ENCODE measurements at regions not wholly inside any gene's neighbourhood (a gene's known extent, or its start where the extent isn't known, plus 50 kb on each side); places are given as distances from the start of the nearest gene placed in this dataset.

GRCh38 chr15:25985165-25985564 is 122.0 kb upstream of the ATP10A start:
- peaks cover 6 to 7% of the 10 kb centered on the region in 2 experiments for H3K4me1 ChIP-seq (ENCODE audit: control insufficient read depth in 1 of 2, insufficient read depth in 2 of 2, low read length in 2 of 2)
- no peak overlapping the region for H2BK5ac ChIP-seq (ENCODE audit: low read depth, low read length, poor library complexity)
- H2BK12ac ChIP-seq (ENCODE audit: low read length) = no peak overlapping the region
- H3K36me3 ChIP-seq (ENCODE audit: control insufficient read depth in 1 of 2, insufficient read depth in 2 of 2, low read length in 2 of 2) = no peaks in the 10 kb centered on the region
- no peak overlapping the region for H2AK5ac ChIP-seq (ENCODE audit: low read length)
- H3K27ac ChIP-seq (ENCODE audit: low read depth, low read length) = no peak overlapping the region
- H3K79me2 ChIP-seq (ENCODE audit: control insufficient read depth, insufficient read depth, low read length, poor library complexity) = peaks cover 2% of the 10 kb centered on the region
- H3K14ac ChIP-seq (ENCODE audit: low read length) = no peak overlapping the region
- no peak overlapping the region for H3K23ac ChIP-seq (ENCODE audit: low read length)
- H3K4ac ChIP-seq (ENCODE audit: low read depth, low read length) = no peak overlapping the region
- H3K27me3 ChIP-seq (ENCODE audit: insufficient read depth, low read length) = no peaks in the 10 kb centered on the region
- no CpG with 5 or more reads among the region's 4 CpGs for WGBS (ENCODE audit: extremely low coverage, insufficient coverage, insufficient read length)
- no peak overlapping the region for H2AFZ ChIP-seq (ENCODE audit: insufficient read depth, low read length, poor library complexity)
- peaks cover 9% of the 10 kb centered on the region for H3K79me1 ChIP-seq (ENCODE audit: low read length)
- peaks cover 1% of the 10 kb centered on the region for H3K9me3 ChIP-seq (ENCODE audit: insufficient read depth, low read depth, low read length)
- no peak overlapping the region for H2BK120ac ChIP-seq (ENCODE audit: insufficient read depth, low read length, poor library complexity)
- H4K91ac ChIP-seq (ENCODE audit: low read depth, low read length) = no peak overlapping the region
- H3K4me2 ChIP-seq (ENCODE audit: low read length) = no peak overlapping the region
- no peak overlapping the region for H4K8ac ChIP-seq (ENCODE audit: low read depth, low read length)
- no peak overlapping the region for H4K12ac ChIP-seq (ENCODE audit: low read depth, low read length)
- H3K18ac ChIP-seq (ENCODE audit: low read length) = no peak overlapping the region
- H3K4me3 ChIP-seq (ENCODE audit: low read depth, low read length) = no peak overlapping the region
- DNase-seq = no peak
- no peak overlapping the region for H3K9ac ChIP-seq (ENCODE audit: low read length)

DNA sequence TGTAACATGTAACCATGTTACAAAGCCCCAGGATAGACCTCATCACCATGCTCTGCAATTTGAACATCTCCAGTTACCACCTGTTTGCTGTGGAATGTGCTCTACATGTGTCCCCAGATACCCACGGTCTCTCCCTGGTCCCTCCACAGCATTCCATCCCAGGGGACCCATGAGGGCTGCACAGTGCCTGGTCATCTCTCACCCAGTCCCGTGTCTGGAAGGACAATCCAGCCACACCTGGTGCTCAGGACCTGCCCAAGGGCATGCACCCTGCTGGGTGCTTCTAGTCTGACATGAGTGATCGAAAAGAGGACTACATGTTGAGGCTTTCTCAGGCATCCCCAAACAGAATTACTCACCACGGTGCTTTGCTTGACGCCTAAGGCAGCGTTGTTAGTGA is 119.6 kb upstream of the ATP10A start:
- H2BK120ac ChIP-seq (ENCODE audit: insufficient read depth, low read length, poor library complexity) = peak overlapping the region; percentile 78
- H4K8ac ChIP-seq (ENCODE audit: low read depth, low read length) = no peak overlapping the region
- no peak overlapping the region for H3K4me2 ChIP-seq (ENCODE audit: low read length)
- no peak overlapping the region for H3K23ac ChIP-seq (ENCODE audit: low read length)
- H3K36me3 ChIP-seq (ENCODE audit: control insufficient read depth in 1 of 2, insufficient read depth in 2 of 2, low read length in 2 of 2) = no peaks in the 10 kb centered on the region
- no peaks in the 10 kb centered on the region for H3K27me3 ChIP-seq (ENCODE audit: insufficient read depth, low read length)
- no peak overlapping the region for H4K12ac ChIP-seq (ENCODE audit: low read depth, low read length)
- H3K79me2 ChIP-seq (ENCODE audit: control insufficient read depth, insufficient read depth, low read length, poor library complexity) = peaks cover 2% of the 10 kb centered on the region
- H2BK5ac ChIP-seq (ENCODE audit: low read depth, low read length, poor library complexity) = peak overlapping the region; percentile 21
- H3K4me3 ChIP-seq (ENCODE audit: low read depth, low read length) = no peak overlapping the region
- peak overlapping the region; percentile 82 for H2AK5ac ChIP-seq (ENCODE audit: low read length)
- no peak overlapping the region for H2AFZ ChIP-seq (ENCODE audit: insufficient read depth, low read length, poor library complexity)
- H3K79me1 ChIP-seq (ENCODE audit: low read length) = peaks cover 9% of the 10 kb centered on the region
- H3K9ac ChIP-seq (ENCODE audit: low read length) = no peak overlapping the region
- peak overlapping the region; percentile 29 for H3K14ac ChIP-seq (ENCODE audit: low read length)
- H4K91ac ChIP-seq (ENCODE audit: low read depth, low read length) = peak overlapping the region; percentile 45
- no peaks in the 10 kb centered on the region for H3K9me3 ChIP-seq (ENCODE audit: insufficient read depth, low read depth, low read length)
- peak overlapping the region; percentile 9 for H3K18ac ChIP-seq (ENCODE audit: low read length)
- WGBS (ENCODE audit: extremely low coverage, insufficient coverage, insufficient read length) = no CpG with 5 or more reads among the region's 6 CpGs
- H2BK12ac ChIP-seq (ENCODE audit: low read length) = peak overlapping the region; percentile 89
- H3K4ac ChIP-seq (ENCODE audit: low read depth, low read length) = no peak overlapping the region
- H3K27ac ChIP-seq (ENCODE audit: low read depth, low read length) = no peak overlapping the region
- DNase-seq = peak; percentile 87 to 90
- H3K4me1 ChIP-seq (ENCODE audit: control insufficient read depth in 1 of 2, insufficient read depth in 2 of 2, low read length in 2 of 2) = peaks cover 6 to 7% of the 10 kb centered on the region in 2 experiments

DNA sequence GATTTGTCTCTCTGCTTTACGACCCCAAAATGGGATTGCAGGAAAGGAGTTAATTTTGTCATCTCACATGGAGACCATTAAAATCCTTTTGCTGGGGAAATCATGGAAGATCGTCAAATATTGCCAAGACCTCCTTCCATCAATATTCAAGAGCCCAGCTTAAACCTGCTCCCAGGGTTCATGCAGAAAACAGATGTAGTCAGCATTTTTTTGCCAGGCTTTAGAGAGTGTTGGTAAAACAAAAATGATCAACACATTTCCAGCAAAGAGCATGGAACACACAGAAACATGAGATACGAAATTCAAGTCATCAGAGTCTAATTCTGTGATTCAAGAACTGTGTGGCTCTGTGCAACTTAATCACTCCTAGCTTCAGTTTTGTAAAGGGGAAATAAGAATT is 118.0 kb upstream of the ATP10A start:
- Histone ChIP-seq H4K8ac (ENCODE audit: low read depth, low read length) (no peak overlapping the region), H3K18ac (ENCODE audit: low read length) (no peak overlapping the region), H2BK120ac (ENCODE audit: insufficient read depth, low read length, poor library complexity) (no peak overlapping the region), H4K91ac (ENCODE audit: low read depth, low read length) (no peak overlapping the region), H3K14ac (ENCODE audit: low read length) (no peak overlapping the region), H3K27me3 (ENCODE audit: insufficient read depth, low read length) (no peaks in the 10 kb centered on the region), H4K12ac (ENCODE audit: low read depth, low read length) (no peak overlapping the region), H3K4ac (ENCODE audit: low read depth, low read length) (no peak overlapping the region), H3K23ac (ENCODE audit: low read length) (no peak overlapping the region), H3K27ac (ENCODE audit: low read depth, low read length) (no peak overlapping the region), H2BK12ac (ENCODE audit: low read length) (no peak overlapping the region), H3K4me2 (ENCODE audit: low read length) (no peak overlapping the region), H3K9me3 (ENCODE audit: insufficient read depth, low read depth, low read length) (no peaks in the 10 kb centered on the region), H3K4me1 (ENCODE audit: control insufficient read depth in 1 of 2, insufficient read depth in 2 of 2, low read length in 2 of 2) (peaks cover 6 to 7% of the 10 kb centered on the region in 2 experiments), H2BK5ac (ENCODE audit: low read depth, low read length, poor library complexity) (no peak overlapping the region), H3K79me1 (ENCODE audit: low read length) (peaks cover 11% of the 10 kb centered on the region), H3K9ac (ENCODE audit: low read length) (no peak overlapping the region), H3K4me3 (ENCODE audit: low read depth, low read length) (no peak overlapping the region), H2AK5ac (ENCODE audit: low read length) (no peak overlapping the region), H3K79me2 (ENCODE audit: control insufficient read depth, insufficient read depth, low read length, poor library complexity) (peaks cover 2% of the 10 kb centered on the region), H3K36me3 (ENCODE audit: control insufficient read depth in 1 of 2, insufficient read depth in 2 of 2, low read length in 2 of 2) (no peaks in the 10 kb centered on the region), H2AFZ (ENCODE audit: insufficient read depth, low read length, poor library complexity) (no peak overlapping the region)
- WGBS (ENCODE audit: extremely low coverage, insufficient coverage, insufficient read length) = no CpG with 5 or more reads among the region's 3 CpGs
- no peak for DNase-seq

DNA sequence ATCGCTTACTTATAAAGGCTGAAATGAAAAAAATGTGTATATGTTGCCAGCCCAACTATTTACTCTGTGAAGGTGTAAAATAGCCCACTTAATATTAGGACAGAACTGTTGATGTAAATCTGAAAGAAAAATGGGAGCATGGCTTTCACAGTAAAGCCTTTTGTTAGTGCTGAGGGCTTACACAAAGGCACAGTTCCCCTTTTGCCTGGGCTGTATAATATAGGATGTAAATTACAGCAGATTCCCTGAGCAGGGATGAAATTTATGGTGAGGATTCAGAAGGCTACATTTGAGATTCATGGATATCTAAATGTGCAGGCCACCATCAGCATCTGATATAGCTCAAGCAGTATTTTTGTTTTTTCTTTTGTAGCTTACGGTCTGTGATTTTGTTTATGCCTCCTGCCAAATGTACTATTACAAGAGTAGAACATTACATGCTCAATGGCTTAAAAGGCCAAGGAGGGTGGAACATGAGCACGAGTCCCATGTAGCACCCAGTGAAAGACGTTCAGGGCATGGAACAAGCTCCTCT is 109.1 kb upstream of the ATP10A start:
- Histone ChIP-seq H3K18ac (ENCODE audit: low read length) (peak overlapping the region; percentile 39), H3K14ac (ENCODE audit: low read length) (peak overlapping the region; percentile 67), H2AFZ (ENCODE audit: insufficient read depth, low read length, poor library complexity) (no peak overlapping the region), H2BK12ac (ENCODE audit: low read length) (peak overlapping the region; percentile 85), H3K4ac (ENCODE audit: low read depth, low read length) (peak overlapping the region; percentile 50), H4K12ac (ENCODE audit: low read depth, low read length) (no peak overlapping the region), H4K8ac (ENCODE audit: low read depth, low read length) (peak overlapping the region; percentile 18), H3K27me3 (ENCODE audit: insufficient read depth, low read length) (no peaks in the 10 kb centered on the region), H3K4me3 (ENCODE audit: low read depth, low read length) (no peak overlapping the region), H3K23ac (ENCODE audit: low read length) (no peak overlapping the region), H3K4me1 (ENCODE audit: control insufficient read depth in 1 of 2, insufficient read depth in 2 of 2, low read length in 2 of 2) (peaks cover 11 to 13% of the 10 kb centered on the region in 2 experiments), H3K9me3 (ENCODE audit: insufficient read depth, low read depth, low read length) (peaks cover 2% of the 10 kb centered on the region), H3K27ac (ENCODE audit: low read depth, low read length) (peak overlapping the region; percentile 84), H3K79me2 (ENCODE audit: control insufficient read depth, insufficient read depth, low read length, poor library complexity) (peaks cover 3% of the 10 kb centered on the region), H3K9ac (ENCODE audit: low read length) (no peak overlapping the region), H4K91ac (ENCODE audit: low read depth, low read length) (peak overlapping the region; percentile 94), H3K36me3 (ENCODE audit: control insufficient read depth in 1 of 2, insufficient read depth in 2 of 2, low read length in 2 of 2) (no peaks in the 10 kb centered on the region), H2AK5ac (ENCODE audit: low read length) (peak overlapping the region; percentile 51), H3K79me1 (ENCODE audit: low read length) (peaks cover 31% of the 10 kb centered on the region), H3K4me2 (ENCODE audit: low read length) (no peak overlapping the region), H2BK5ac (ENCODE audit: low read depth, low read length, poor library complexity) (peak overlapping the region; percentile 89), H2BK120ac (ENCODE audit: insufficient read depth, low read length, poor library complexity) (peak overlapping the region; percentile 75)
- no peak for DNase-seq
- no CpG with 5 or more reads among the region's 4 CpGs for WGBS (ENCODE audit: extremely low coverage, insufficient coverage, insufficient read length)

Data from trophoblast cell (in vitro differentiated cells and primary cell).